ENCODE measurements at regions not wholly inside any gene's neighbourhood (a gene's known extent, or its start where the extent isn't known, plus 50 kb on each side); places are given as distances from the start of the nearest gene placed in this dataset.
"Not testable (repeated sequence)": the region's sequence is repeated elsewhere in the genome, so short reads cannot be mapped to it uniquely, and the experiment has no call there.

DNA sequence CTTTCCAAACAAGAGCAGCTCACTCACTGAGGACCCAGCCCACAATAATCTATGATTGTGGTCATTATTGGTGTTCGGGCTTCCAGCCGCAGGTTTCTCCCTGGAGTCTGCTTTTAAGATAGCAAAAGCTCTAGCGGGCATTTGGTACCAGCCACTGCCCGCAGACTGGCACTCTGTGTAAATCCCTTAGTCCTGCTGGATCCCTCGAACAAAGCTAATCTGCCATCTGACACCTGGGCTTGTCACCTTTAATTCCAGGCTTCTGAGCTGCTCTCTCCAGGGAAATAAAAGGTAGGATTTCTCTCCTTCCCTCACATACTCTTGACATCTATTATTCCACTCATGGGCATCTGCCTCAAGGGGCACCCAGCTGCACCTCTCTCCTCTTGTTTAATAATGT, 158.7 kb downstream of the PDCD6IP start:
- no peak for DNase-seq

DNA sequence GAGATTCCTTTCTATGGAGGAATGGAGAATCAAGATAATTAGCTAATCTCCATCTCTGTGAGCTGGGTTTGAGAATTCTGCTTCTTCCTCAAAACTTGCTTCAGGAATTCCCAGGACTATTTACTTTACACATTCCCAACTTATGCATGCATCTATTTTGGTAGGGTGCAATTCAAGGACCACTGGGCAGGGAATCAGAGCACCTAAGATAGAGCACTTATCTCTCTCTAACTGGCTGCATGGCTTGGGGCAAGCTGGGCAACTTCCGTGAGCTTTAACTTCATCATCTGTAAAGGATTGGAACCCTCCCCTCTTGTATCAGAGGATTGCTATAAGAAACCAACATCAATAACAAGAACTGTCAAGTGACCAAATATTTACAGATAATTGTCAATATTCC, 160.2 kb downstream of the PDCD6IP start:
- no peak for DNase-seq

DNA sequence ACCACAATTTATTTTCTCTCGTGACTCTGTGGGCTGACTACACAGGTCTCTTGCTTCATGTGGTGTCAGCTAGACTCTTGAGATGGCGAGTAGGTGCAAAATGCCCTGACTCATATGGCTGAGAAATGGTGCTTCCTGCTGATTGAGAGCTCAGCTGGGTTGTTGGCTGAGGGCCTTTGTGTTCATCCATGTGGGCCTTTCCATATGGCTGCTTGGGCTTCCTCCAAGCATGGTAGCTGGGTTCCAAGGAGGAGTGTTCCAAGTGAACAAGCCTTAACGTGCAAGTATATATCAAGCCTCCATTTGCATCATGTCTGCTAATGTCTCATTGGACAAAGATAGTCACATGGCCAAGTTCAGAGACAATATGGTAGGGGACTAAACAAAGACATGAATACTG, 164.0 kb downstream of the PDCD6IP start:
- DNase-seq: no peak

DNA sequence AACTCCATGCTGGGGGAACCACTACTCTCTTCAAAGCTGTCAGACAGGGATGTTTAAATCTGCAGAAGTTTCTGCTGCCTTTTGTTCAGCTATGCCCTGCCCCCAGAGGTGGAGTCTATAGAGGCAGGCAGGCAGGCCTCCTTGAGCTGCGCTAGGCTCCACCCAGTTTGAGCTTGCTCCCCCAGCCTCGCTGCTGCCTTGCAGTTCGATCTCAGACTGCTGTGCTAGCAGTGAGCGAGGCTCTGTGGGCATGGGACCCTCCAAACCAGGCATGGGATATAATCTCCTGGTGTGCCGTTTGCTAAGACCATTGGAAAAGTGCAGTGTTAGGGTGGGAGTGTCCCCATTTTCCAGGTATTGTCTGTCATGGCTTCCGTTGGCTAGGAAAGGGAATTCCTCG, 171.8 kb downstream of the PDCD6IP start:
- not testable (repeated sequence) for DNase-seq

DNA sequence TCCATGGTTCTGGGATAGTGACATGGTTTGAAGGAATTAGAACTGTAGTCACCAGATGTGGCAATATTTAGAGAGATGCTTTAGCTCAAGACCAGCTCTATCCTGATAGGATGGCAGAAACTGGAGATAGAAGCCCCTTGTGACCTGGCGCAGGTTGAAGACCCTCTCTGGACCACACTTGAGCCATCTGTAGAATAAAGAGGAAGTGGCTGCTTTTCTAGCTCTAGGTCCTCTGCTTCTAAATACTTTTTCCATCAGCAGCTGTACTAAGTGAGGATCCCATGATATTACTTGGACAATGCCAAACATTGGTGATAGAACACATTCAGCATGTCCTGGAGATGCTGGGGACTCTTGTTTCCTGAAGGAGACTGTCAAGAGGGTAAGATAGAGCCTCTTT, 172.6 kb downstream of the PDCD6IP start:
- no peak for DNase-seq

DNA sequence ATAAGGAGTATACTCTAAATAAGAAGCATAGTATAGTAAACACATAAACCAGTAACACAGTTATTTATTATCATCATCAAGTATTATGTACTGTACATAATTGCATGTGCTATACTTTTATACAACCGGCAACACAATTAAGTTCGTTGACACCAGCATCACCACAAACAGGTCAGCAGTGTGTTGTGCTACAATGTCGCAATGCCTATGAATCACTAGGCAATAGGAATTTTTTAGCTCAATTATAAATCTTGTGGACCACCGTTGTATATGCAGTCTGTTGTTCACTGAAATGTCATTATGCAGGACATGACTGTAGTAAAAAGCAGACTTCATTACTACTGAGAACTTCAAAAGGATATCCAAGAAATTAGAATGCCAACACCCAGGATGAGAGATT, 177.0 kb downstream of the PDCD6IP start:
- DNase-seq: no peak

DNA sequence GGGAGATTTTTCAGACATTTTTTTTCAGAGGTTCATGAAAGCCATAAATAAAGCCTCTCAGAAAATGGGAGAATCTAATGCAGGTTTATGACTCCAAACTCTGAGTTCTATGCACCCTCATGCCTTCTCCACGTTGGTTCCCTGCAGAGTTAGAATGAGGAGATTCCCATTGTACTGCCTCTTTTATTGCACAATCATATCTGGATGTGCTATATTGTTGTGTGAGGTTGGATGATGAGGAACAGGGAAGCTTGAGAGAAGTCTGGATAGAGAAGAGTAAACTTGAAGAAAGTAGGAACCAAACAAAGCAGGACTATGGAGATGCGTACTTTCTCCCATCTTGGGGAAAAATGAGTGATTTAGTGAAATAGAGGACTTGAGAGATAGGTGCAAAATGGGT, 178.8 kb downstream of the PDCD6IP start:
- DNase-seq: no peak

DNA sequence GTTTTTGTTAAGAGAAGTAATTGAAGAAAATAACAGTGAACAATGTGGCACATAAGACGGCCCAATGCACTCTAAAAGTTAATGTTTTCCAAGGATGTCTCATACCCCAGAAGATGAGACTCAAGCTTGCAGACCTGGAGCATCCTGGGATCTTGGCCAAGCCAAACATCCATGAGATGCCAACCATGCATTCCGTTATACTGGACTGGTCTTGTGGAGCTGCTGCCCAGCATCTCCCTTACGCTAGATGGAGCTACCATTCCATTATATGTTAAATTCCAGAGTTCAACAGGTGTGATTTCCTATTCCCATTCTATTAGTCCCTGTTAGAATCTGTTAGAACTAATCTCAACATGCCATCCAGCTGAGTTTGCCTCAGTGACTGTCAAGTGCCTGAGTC, 181.8 kb downstream of the PDCD6IP start:
- no peak for DNase-seq

DNA sequence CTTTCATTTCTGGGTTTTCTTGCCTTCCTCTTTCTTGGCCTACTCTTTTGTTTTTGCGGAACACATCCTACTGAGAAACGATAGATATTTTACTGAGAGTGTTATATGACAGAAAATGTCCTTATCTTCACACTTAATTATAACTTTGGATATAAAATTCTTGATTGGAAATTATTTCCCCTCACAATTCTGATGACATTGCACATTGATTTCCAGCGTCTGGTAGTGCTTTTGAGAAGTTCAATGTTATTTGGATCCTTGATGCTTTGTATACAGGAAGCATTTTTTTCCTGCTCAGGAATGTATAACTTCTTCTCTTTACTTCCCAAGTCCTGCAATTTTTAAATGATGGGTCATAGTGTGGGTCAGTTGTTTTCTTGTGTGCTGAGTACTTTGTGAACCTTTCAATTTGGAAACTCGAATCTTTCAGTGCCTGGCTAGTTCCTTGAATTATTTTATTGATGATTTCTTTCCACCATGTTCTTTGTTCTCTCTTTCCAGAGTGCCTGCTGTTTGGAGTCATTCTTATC, 183.9 kb downstream of the PDCD6IP start:
- no peak for DNase-seq

DNA sequence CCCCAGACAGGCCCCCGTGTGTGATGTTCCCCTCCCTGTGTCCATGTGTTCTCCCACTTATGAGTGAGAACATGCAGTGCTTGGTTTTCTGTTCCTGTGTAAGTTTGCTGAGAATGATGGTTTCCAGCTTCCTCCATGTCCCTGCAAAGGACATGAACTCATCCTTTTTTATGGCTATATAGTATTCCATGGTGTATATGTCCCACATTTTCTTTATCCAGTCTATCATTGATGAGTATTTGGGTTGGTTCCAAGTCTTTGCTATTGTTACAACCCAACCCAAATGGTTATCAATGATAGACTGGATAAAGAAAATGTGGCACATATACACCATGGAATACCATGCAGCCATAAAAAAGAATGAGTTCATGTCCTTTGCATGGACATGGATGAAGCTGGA, 184.5 kb downstream of the PDCD6IP start:
- not testable (repeated sequence) for DNase-seq

DNA sequence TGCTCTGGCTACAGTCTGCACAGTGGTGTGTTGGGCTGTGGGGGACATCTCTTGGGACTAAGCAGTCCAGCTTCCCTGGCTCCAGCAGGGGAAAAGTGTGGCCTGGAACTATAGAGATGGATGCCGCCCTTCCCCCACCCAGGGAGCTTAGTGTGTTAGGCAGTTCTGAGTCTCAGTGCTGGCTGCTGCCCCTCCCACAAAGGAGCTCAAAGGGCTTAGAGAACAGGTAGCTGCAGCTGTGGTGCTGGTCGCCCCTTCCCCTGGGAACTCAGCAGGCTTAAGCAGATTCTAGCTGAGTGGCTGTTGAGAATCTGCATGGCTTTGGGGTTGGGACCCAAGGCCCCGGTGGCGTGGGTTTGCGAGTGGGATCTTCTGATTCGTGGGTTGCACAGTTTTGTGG, 190.8 kb downstream of the PDCD6IP start:
- no peak for DNase-seq

DNA sequence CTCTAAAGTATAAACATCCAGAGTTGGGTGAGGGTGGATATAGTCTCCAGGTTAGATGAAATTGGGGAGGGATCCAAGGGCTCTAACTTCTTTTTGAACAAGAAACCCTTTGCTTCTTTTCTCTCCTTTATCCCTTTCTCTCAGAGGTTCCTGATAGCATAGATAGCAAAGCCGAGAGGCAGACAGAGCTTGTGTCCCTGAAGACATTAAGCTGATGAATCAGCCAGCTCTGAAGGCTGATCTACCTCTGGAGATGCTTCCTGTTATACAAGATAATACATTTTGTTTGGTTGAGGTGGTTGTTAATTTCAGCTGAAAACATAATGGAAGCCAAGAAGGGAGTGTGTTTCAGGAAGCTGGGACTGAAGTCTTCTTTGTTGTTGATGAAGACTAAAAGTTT, 193.2 kb downstream of the PDCD6IP start:
- DNase-seq: no peak

DNA sequence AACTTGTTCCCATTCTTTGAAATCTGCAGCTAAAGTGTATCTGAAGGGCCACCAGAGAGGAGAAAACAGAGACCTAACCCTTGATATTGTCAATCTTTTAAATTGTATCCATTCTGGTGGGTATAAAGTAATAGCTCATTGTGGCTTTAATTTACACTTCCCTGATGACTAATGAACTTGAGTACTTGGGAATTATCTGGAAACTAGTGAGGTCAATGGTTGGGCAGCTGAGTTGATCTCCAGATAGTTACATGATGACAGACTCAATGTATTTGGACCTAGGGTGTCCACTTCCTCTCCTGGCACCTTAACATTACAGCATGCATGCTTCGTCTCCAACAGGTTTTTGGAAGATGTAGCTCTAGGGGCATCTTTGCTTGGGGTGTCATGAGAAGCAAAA, 195.2 kb downstream of the PDCD6IP start:
- DNase-seq: no peak

DNA sequence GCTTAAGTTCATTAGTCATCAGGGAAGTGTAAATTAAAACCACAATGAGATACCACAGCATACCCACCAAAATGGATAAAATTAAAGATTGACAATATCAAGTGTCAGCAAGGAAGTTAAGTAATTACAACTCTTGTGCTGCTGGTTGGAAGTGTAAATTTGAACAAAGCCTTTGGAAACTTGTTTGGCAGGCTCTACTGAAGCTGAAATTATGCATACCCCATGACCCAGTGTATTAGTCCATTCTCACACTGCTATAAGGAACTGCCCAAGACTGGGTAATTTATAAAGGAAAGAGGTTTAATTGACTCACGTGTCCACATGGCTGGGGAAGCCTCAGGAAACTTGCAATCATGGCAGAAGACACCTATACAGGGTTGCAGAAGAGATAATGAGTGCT, 196.1 kb downstream of the PDCD6IP start:
- no peak for DNase-seq

DNA sequence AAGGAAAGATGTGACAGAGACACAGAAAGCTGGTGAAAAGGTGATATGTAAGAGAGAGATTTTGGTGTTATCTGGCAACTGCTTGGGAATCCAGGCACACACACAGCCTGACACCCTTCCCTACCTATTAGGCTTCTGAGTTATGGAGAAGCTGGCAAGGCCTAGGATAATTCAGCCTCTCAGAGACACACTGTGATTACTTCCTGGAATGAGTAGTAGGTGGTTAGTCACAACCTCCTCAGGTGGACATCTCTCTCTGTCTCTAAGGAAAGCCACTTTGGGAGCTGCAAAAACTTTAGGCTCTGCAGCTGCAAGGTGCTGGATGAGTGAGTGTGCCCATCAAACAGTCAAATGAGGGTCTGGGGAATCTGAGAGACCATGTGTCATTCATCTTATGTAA, 201.9 kb downstream of the PDCD6IP start:
- DNase-seq: no peak

DNA sequence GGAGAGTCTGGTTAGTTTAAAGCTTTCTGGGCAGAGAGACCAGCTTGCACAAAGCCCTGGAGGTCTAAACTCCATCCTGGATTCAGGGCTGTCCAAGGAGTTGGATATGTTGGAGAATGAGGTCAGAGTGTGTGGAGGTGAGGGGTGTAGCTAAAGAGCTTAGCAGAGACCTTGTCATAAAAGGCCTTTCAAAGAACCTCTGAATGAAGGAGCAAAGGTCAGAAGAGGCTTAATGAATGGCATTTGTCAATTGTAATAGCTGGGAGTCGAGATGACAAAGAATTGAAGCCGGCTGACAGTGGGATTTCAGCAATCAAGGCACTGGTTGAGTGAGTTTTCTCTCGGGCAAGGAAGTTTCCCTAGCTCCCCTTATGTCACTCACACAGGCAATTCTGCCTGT, 202.6 kb downstream of the PDCD6IP start:
- DNase-seq: no peak

DNA sequence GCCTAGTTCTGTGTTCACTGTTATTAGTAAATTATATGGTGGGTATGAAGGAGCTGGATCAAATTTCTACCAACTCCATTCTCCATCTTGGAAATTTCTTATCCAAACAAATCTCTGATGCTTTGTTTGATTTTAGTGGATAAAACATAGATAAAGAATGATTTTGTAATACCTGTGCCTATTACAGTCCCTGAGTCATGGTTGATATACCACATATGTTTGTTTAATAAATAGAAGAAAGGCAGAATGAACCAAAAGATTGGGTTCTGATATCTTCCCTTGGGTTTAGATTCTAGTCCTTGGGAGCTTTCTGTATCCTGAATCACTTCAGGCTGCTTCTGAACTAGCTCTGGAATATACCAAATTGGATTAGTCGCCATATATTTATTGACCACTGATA, 203.6 kb downstream of the PDCD6IP start:
- no peak for DNase-seq

DNA sequence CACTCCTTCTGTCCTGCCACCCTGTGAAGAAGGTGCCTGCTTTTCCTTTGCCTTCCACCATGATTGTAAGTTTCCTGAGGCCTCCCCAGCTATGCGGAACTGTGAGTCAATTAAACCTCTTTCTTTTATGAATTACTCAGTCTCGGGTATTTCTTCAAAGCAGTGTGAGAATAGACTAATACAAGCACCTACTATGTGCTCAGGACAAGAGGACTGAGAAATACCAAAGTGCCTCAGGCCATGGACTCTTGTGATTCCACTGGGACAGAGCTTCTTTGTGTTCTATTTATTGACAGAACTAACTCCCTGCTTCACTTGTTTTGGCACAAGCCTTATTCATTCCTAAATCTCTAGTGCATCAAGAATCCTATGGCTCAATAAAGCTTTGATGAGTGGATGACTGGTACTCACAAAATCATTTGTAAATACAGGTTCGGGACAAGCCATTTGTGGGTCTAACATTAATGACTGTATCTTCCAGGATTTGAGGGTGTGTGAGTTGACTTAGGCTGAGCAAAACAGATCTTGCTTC, 204.2 kb downstream of the PDCD6IP start:
- no peak for DNase-seq

DNA sequence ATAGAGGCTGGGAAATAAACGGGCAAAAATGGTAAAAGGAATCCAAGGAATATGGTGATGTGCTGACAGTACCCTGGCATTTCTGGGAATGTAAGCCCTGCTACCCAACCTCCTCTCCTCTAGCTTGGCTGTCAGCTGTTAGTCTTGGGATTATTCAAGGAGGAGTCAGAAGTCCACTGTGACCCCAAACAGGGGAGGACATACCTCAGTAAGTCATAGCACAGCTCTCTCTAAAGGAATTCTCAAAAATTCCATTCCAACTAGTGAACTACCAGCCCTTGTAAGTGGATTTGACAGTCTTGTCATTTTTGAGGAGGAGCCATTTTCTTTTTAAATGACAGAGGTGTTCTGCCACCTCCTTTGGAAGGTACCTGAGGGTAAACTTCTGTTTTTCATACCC, 207.5 kb downstream of the PDCD6IP start:
- no peak for DNase-seq

DNA sequence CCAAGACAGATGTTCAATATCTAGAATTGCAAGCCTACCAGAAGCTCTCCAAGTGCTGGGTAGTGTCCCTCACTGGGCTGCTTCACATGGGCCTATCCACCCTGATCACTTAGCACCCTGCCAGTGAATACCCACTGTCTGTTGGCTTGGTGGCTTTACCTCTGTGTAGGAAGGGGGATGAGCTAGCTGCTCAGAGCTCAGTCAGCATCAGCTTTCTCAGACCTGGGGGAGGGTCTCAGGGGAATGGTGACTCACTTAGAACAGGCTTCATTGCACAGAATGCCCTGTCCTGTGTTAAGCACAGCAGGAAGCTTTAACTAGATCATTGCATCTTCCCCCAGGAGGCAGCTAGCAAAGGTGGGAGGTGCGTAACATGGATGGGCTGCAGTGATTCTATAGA, 209.8 kb downstream of the PDCD6IP start:
- DNase-seq: no peak

DNA sequence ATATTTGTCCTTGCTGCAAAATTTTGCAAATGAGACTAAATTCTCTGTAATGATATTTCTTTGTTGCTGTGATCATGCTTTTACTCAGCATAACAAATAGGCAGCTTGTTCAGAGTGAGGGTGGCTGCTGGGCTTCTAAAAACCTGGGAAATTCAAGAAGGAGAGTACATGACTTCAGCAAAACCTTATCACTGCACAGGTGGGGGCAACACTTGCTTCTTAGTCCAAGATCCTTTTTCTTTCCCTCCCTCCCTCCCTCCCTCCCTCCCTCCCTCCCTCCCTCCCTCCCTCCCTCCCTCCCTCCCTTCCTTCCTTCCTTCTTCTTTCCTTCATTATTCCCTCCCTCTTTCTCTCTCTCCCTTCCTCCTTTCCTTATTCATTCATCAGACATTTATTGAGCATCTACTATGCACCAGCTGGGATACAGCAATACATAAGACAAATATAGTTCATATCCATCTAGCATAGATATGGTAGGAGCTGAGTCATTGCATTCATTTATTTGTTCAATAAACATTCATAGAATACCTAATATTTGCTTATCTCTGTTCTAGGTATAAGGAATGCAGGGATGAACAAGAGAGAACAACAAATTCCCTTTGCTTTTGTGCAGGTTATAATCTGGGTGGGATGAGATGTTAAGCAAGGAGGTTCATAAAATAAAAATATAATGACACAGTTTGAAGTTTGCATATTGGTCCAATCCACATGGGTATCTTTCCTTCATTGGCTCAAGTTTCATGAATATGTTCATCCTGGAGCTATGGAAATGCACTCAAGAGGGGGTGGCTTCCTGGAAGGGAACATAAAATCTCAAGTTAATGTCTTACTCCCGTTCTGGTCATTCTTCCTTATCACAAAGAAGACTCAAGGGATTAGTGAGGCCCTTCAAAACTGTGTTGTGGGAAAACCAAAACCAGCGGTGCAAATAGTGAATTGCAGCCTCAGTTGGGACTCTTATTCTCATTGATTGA, 210.7 kb downstream of the PDCD6IP start:
- no peak for DNase-seq

DNA sequence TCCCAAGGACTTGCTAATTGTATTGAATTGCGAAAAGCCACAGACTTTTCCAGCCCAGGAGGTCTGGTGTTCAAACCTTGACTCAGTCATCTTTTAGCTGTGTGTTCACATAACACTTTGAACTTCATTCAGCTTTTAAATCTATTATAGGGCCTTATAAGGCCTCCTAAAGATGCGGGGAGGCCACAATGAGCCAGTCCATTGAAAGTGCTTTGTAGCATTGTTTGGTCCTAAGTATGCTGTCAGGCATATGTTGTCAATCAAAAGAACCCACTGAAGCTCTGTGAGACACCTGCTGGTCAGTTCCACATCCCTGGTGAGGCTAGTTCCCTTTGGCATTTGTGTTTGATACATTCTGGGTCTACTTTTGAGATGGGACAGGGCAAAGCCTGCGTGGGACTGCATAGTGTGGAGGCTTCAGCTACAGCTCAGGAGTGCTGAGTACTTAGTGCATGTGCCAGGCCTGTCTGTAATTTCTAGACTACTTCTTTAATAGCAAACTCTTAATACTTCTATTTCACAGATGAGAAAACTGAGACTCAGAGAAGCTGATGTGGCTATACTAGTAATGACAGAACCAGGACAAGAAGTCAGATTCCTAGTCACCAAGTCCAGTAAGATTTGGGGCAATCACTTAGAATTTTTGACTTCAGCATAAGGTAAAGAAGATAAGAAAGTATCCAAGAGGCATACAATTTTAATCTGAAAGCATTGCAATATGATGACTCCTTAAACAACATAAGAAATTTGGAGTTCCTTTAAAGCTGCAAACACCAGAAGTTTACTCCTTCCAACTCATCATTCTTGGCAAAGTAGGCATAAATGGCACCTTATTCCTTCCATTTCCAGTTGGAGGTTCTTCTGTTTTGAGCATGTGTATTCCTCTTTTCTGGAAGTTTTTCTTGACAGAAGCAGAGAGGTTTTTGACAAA, 213.0 kb downstream of the PDCD6IP start:
- no peak for DNase-seq

DNA sequence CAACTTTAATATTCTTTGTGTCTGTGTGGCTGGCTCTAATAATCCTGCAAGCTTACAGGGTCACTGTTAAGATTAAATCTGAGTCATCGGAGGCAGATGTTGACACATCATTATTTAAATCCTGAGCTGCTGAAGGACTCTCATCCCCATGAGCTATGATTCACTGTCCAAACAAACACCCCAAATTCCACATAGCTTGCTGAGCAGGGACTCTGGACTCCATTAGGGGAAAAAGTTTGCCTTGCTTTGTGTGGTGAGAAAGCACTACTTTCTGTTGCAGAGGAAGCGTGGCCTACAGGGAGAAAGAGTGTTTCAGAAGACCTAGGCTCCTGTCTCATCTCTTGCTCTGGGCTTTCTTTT, 213.7 kb downstream of the PDCD6IP start:
- DNase-seq: no peak
